GM23248 (cell line): ENCODE measurements at regions not wholly inside any gene's neighbourhood (a gene's known extent, or its start where the extent isn't known, plus 50 kb on each side); places are given as distances from the start of the nearest gene placed in this dataset.

ENCODE experiments used
- DNase-seq: peaks from one replicate; pipeline ENCODE4 v3.0.0-alpha.2; 2015
- H2AFZ ChIP-seq: fragments of 200-600 bp; sonication (generic); 2 replicates; pipeline ENCODE4 v1.6.1; 2016; ENCODE audit warnings: antibody characterized with exemption
- H3F3A ChIP-seq: fragments of 200-600 bp; sonication (generic); 2 replicates; pipeline ENCODE4 v1.6.1; 2016; ENCODE audit warnings: mild to moderate bottlenecking, antibody characterized with exemption, mixed run types; ENCODE audit not compliant: insufficient read depth
- H3K27ac ChIP-seq: fragments of 200-600 bp; sonication (generic); 2 replicates; pipeline ENCODE4 v1.5.1; 2016; ENCODE audit warnings: mild to moderate bottlenecking
- H3K27me3 ChIP-seq: fragments of 200-600 bp; sonication (generic); replicated peaks from 2 replicates; pipeline ENCODE4 v1.6.1; 2016; ENCODE audit warnings: mild to moderate bottlenecking; ENCODE audit not compliant: insufficient read depth
- H3K36me3 ChIP-seq: fragments of 200-600 bp; sonication (generic); 2 replicates; pipeline ENCODE4 v1.6.1; 2016; ENCODE audit warnings: low read depth, mild to moderate bottlenecking
- H3K4me1 ChIP-seq: fragments of 200-600 bp; sonication (generic); 2 replicates; pipeline ENCODE4 v1.6.1; 2016; ENCODE audit warnings: mild to moderate bottlenecking; ENCODE audit not compliant: insufficient read depth
- H3K4me2 ChIP-seq: fragments of 200-600 bp; sonication (generic); one replicate; pipeline ENCODE4 v1.6.1; 2016; ENCODE audit warnings: mild to moderate bottlenecking; ENCODE audit not compliant: unreplicated experiment
- H3K4me3 ChIP-seq: fragments of 200-600 bp; sonication (generic); 2 replicates; pipeline ENCODE4 v1.5.1; 2016; ENCODE audit warnings: mild to moderate bottlenecking
- H3K79me2 ChIP-seq: fragments of 200-600 bp; sonication (generic); 2 replicates; pipeline ENCODE4 v1.6.1; 2016; ENCODE audit warnings: mild to moderate bottlenecking; ENCODE audit not compliant: insufficient read depth
- H3K9ac ChIP-seq: fragments of 200-600 bp; sonication (generic); 2 replicates; pipeline ENCODE4 v1.6.1; 2016; ENCODE audit warnings: mild to moderate bottlenecking
- H3K9me2 ChIP-seq: fragments of 200-600 bp; sonication (generic); 2 replicates; pipeline ENCODE4 v1.6.1; 2016; ENCODE audit warnings: mixed run types, mild to moderate bottlenecking, moderate library complexity; ENCODE audit not compliant: insufficient read depth
- H3K9me3 ChIP-seq: fragments of 200-600 bp; sonication (generic); one replicate; pipeline ENCODE4 v1.6.1; 2017; ENCODE audit warnings: low read depth
- H4K20me1 ChIP-seq: fragments of 200-600 bp; sonication (generic); 2 replicates; pipeline ENCODE4 v1.6.0; 2016; ENCODE audit not compliant: insufficient read depth
- EZH2 ChIP-seq: fragments of 200-600 bp; sonication (generic); IDR thresholded peaks from 2 replicates; pipeline ENCODE4 v1.6.1; 2018; ENCODE audit warnings: antibody characterized with exemption, mild to moderate bottlenecking; ENCODE audit not compliant: insufficient read depth, poor library complexity, severe bottlenecking
- EZH2phosphoT487 ChIP-seq: fragments of 200-600 bp; sonication (generic); IDR thresholded peaks from 2 replicates; pipeline ENCODE4 v1.6.1; 2018; ENCODE audit warnings: antibody characterized with exemption, moderate library complexity, mild to moderate bottlenecking, low read depth; ENCODE audit not compliant: insufficient read depth
- WGBS, 2 experiments: methylation state at CpG; one replicate each; pipeline ENCODE4 v1.1.6; 2015 to 2017; ENCODE audit warnings: low lambda C conversion rate in 2 of 2, low coverage in 1 of 2; ENCODE audit errors: missing lambda C conversion rate in 2 of 2; 5-methylcytosine and 5-hydroxymethylcytosine counted together
- in situ Hi-C: fragments of 300-500 bp; cut with MboI; formaldehyde crosslinking; loops from 2 replicates; pipeline ENCODE4 v1.15.0; 2020

GRCh38 chr2:182619276-182619675, 96.8 kb upstream of the DNAJC10 start:
- DNase-seq = peak; percentile 14
- Histone ChIP-seq H3K9me2 (no peaks in the 10 kb centered on the region; the same call in 1 of the 2 replicates), H3K4me3 (no peak overlapping the region), H3K4me1 (peaks cover 45% of the 10 kb centered on the region), H3K79me2 (no peaks in the 10 kb centered on the region), H3K27me3 (no peaks in the 10 kb centered on the region), H3K4me2 (no peak overlapping the region), H3K36me3 (no peaks in the 10 kb centered on the region), H2AFZ (no peak overlapping the region), H3K9ac (no peak overlapping the region), H3F3A (peaks cover 45% of the 10 kb centered on the region), H4K20me1 (no peaks in the 10 kb centered on the region), H3K9me3 (no peaks in the 10 kb centered on the region), H3K27ac (no peak overlapping the region)
- WGBS, 2 experiments = 72 to 80% methylated on average over 2 of the region's 2 CpGs
- no peak for TF ChIP-seq EZH2phosphoT487
- in situ Hi-C loops = no loop called here

- in situ Hi-C loops = no loop called here
- Histone ChIP-seq H3K4me2 (no peak overlapping the region), H3K27ac (no peak overlapping the region), H3K4me1 (peaks cover 28% of the 10 kb centered on the region), H3K36me3 (no peaks in the 10 kb centered on the region), H2AFZ (no peak overlapping the region), H3F3A (peaks cover 28% of the 10 kb centered on the region), H3K9me3 (no peaks in the 10 kb centered on the region), H3K79me2 (no peaks in the 10 kb centered on the region), H3K27me3 (no peaks in the 10 kb centered on the region), H3K4me3 (no peak overlapping the region), H4K20me1 (no peaks in the 10 kb centered on the region), H3K9ac (no peak overlapping the region), H3K9me2 (no peaks in the 10 kb centered on the region; the same call in 1 of the 2 replicates)
- TF ChIP-seq EZH2phosphoT487 (no peak), EZH2 (no peak)
- no peak for DNase-seq
- 55 to 75% methylated on average over 1 of the region's 1 CpG for WGBS, 2 experiments
These were observed 94.9 kb upstream of the DNAJC10 start for GRCh38 chr2:182621191-182621590.

GRCh38 chr2:182621810-182622209, 94.2 kb upstream of the DNAJC10 start:
- TF ChIP-seq EZH2 (no peak), EZH2phosphoT487 (no peak)
- Histone ChIP-seq H3F3A (peaks cover 23% of the 10 kb centered on the region), H3K4me3 (no peak overlapping the region), H3K4me1 (peaks cover 24% of the 10 kb centered on the region), H3K27me3 (no peaks in the 10 kb centered on the region), H3K9me2 (no peaks in the 10 kb centered on the region; the same call in 1 of the 2 replicates), H3K36me3 (no peaks in the 10 kb centered on the region), H3K4me2 (no peak overlapping the region), H3K9me3 (no peaks in the 10 kb centered on the region), H2AFZ (no peak overlapping the region), H3K79me2 (no peaks in the 10 kb centered on the region), H4K20me1 (no peaks in the 10 kb centered on the region), H3K27ac (no peak overlapping the region), H3K9ac (no peak overlapping the region)
- DNase-seq = no peak
- in situ Hi-C loops = no loop called here

- Histone ChIP-seq H3K4me3 (no peak overlapping the region), H3K4me1 (peaks cover 20% of the 10 kb centered on the region), H3K4me2 (no peak overlapping the region), H3K9me3 (no peaks in the 10 kb centered on the region), H2AFZ (no peak overlapping the region), H3F3A (peaks cover 19% of the 10 kb centered on the region), H4K20me1 (no peaks in the 10 kb centered on the region), H3K79me2 (no peaks in the 10 kb centered on the region), H3K27me3 (no peaks in the 10 kb centered on the region), H3K9me2 (no peaks in the 10 kb centered on the region; the same call in 1 of the 2 replicates), H3K27ac (no peak overlapping the region), H3K36me3 (no peaks in the 10 kb centered on the region), H3K9ac (no peak overlapping the region)
- 67 to 71% methylated on average over 2 of the region's 2 CpGs for WGBS, 2 experiments
- DNase-seq = no peak
- in situ Hi-C loops = no loop called here
- TF ChIP-seq EZH2phosphoT487 (no peak), EZH2 (no peak)
These were observed 93.8 kb upstream of the DNAJC10 start for GRCh38 chr2:182622231-182622630.

GRCh38 chr2:182625814-182626213, 90.2 kb upstream of the DNAJC10 start:
- Histone ChIP-seq H3K79me2 (no peaks in the 10 kb centered on the region), H3K9me2 (no peaks in the 10 kb centered on the region; the same call in 1 of the 2 replicates), H3K9me3 (no peaks in the 10 kb centered on the region), H3K27ac (no peak overlapping the region), H3K9ac (no peak overlapping the region), H3K4me2 (no peak overlapping the region), H4K20me1 (no peaks in the 10 kb centered on the region), H3K36me3 (no peaks in the 10 kb centered on the region), H3K4me1 (no peaks in the 10 kb centered on the region; the same call in 1 of the 2 replicates), H3K4me3 (no peak overlapping the region), H2AFZ (peak overlapping the region; percentile 53), H3F3A (no peaks in the 10 kb centered on the region), H3K27me3 (no peaks in the 10 kb centered on the region)
- DNase-seq = no peak
- in situ Hi-C loops = no loop called here
- 82 to 100% methylated on average over 1 of the region's 1 CpG for WGBS, 2 experiments
- TF ChIP-seq EZH2phosphoT487 (no peak), EZH2 (no peak)
